Stimulated activated CD8-positive, alpha-beta memory T cell treated with anti-CD3 and anti-CD28 coated beads, Interleukin-15, amount 100 ng/mL, for 48 hours (primary cell): ENCODE measurements at regions not wholly inside any gene's neighbourhood (a gene's known extent, or its start where the extent isn't known, plus 50 kb on each side); places are given as distances from the start of the nearest gene placed in this dataset.

Experiments used
- DNase-seq, 2 donors: peaks; one replicate each; pipeline ENCODE4 v3.0.0-alpha.2; 2020; ENCODE audit warnings: low read depth in 2 of 2

- DNase-seq, result no peak
Measured at GRCh38 chr12:89256060-89256459, 96.2 kb downstream of the DUSP6 start.

- DNase-seq, result no peak
Measured at GRCh38 chr12:89253488-89253887, 98.8 kb downstream of the DUSP6 start.

- no peak for DNase-seq
Measured at GRCh38 chr12:89252284-89252683, 100.0 kb downstream of the DUSP6 start.

- DNase-seq, result no peak
Measured at GRCh38 chr12:89251342-89252271, 100.7 kb downstream of the DUSP6 start.

GRCh38 chr12:89250636-89251035 lies 101.7 kb downstream of the DUSP6 start:
- no peak for DNase-seq

- DNase-seq, result no peak
Measured at GRCh38 chr12:89250213-89250612, 102.1 kb downstream of the DUSP6 start.

- no peak for DNase-seq
Measured at GRCh38 chr12:89247967-89248366, 104.3 kb downstream of the DUSP6 start.

GRCh38 chr12:89247541-89247942 lies 104.8 kb downstream of the DUSP6 start:
- DNase-seq, result no peak

GRCh38 chr12:89245090-89245489 lies 107.2 kb downstream of the DUSP6 start:
- DNase-seq, result no peak

GRCh38 chr12:89244536-89244935 lies 107.8 kb downstream of the DUSP6 start:
- no peak for DNase-seq

GRCh38 chr12:89243771-89244170 lies 108.5 kb downstream of the DUSP6 start:
- DNase-seq, result no peak

GRCh38 chr12:89239534-89239933 lies 112.8 kb downstream of the DUSP6 start:
- DNase-seq, result no peak

- no peak for DNase-seq
Measured at GRCh38 chr12:89238593-89238992, 113.7 kb downstream of the DUSP6 start.

GRCh38 chr12:89237763-89238162 lies 114.5 kb downstream of the DUSP6 start:
- no peak for DNase-seq

GRCh38 chr12:89236748-89237383 lies 115.4 kb downstream of the DUSP6 start:
- no peak for DNase-seq

- DNase-seq, result no peak
Measured at GRCh38 chr12:89236237-89236636, 116.1 kb downstream of the DUSP6 start.

GRCh38 chr12:89235189-89235993 lies 116.9 kb downstream of the DUSP6 start:
- no peak for DNase-seq

GRCh38 chr12:89234324-89235114 lies 117.8 kb downstream of the DUSP6 start:
- DNase-seq, result no peak

GRCh38 chr12:89231686-89232085 lies 120.6 kb downstream of the DUSP6 start:
- no peak for DNase-seq

- DNase-seq, result no peak
Measured at GRCh38 chr12:89230376-89231315, 121.7 kb downstream of the DUSP6 start.
